ENCODE measurements at regions not wholly inside any gene's neighbourhood (a gene's known extent, or its start where the extent isn't known, plus 50 kb on each side); places are given as distances from the start of the nearest gene placed in this dataset.

DNA sequence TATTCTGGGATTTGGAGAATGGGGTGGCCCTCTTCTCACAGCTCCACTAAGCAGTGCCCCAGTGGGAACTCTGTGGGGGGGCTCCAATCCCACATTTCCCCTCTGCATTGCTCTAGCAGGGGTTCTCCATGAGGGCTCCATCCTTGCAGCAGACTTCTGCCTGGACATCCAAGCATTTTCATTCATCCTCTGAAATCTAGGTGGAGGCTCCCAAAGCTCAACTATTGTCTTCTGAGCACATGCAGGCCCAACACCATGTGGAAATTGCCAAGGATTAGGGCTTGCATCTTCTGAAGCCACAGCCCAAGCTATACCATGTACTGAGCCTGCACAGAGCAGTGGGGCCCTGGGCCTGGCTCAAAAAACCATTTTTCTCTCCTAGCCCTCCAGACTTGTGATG is 162.4 kb upstream of the CWC22 start:
- H3K27ac ChIP-seq: no peak overlapping the region
- TF ChIP-seq, protein P1, sequence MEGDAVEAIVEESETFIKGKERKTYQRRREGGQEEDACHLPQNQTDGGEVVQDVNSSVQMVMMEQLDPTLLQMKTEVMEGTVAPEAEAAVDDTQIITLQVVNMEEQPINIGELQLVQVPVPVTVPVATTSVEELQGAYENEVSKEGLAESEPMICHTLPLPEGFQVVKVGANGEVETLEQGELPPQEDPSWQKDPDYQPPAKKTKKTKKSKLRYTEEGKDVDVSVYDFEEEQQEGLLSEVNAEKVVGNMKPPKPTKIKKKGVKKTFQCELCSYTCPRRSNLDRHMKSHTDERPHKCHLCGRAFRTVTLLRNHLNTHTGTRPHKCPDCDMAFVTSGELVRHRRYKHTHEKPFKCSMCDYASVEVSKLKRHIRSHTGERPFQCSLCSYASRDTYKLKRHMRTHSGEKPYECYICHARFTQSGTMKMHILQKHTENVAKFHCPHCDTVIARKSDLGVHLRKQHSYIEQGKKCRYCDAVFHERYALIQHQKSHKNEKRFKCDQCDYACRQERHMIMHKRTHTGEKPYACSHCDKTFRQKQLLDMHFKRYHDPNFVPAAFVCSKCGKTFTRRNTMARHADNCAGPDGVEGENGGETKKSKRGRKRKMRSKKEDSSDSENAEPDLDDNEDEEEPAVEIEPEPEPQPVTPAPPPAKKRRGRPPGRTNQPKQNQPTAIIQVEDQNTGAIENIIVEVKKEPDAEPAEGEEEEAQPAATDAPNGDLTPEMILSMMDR (conservative IDR thresholded peaks at IDR 0.05; ENCODE audit: low read depth): no peak
- ChIA-PET CTCF (interaction anchor here (0.7 kb wide), 1 partner anchor 833 kb away, joined by 3 read pairs; no protein-coding TSS in a partner anchor), POLR2A (ENCODE audit: low non-redundant PET) (no interaction called here)
- DNase-seq (ENCODE audit: low spot score): no peak

DNA sequence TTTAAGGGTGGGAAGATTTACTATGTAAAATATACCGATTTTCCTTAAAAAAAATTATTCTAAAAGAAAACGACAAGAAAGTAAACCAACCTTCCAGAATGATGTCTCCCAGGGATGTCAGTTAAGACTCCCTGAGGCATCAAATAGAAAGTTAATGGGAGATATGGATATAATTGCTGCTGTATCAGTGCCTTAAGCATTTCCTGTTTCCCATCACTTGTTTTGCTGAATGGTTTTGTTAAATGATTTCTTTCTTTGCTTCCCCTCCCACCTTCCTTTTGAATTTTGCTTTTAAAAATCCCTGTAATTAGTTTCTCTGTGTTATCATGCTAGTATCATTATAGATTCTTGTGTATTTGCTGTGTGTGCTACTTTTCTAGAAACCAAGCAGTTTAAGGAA is 154.3 kb upstream of the CWC22 start:
- H3K27ac ChIP-seq: no peak overlapping the region
- no peak for DNase-seq (ENCODE audit: low spot score)
- ChIA-PET CTCF (no interaction called here), POLR2A (ENCODE audit: low non-redundant PET) (no interaction called here)
- TF ChIP-seq, protein P1 (conservative IDR thresholded peaks at IDR 0.05; ENCODE audit: low read depth): no peak

DNA sequence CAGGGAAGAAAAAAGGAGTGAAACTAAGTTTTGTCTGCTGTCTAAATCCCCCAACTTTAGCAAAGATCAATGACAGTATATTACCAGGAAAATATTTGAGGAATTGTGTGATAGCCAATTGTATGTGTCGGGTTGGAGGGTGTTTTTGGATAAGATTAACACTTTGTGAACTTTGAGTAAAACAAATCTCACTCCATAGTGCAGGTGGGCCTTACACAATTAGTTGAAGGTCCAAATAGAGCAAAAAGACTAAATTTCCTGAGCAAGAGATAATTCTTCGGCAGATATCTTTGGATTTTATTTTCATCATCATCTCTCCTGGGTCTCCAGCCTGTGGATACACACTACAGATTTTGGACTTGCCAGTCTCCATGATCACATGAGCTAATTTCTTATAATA is 152.8 kb upstream of the CWC22 start:
- CTCF ChIA-PET: no interaction called here
- DNase-seq (ENCODE audit: low spot score): no peak
- TF ChIP-seq, protein P1 (conservative IDR thresholded peaks at IDR 0.05; ENCODE audit: low read depth): no peak
- POLR2A ChIA-PET (ENCODE audit: low non-redundant PET): no interaction called here
- no peak overlapping the region for H3K27ac ChIP-seq

DNA sequence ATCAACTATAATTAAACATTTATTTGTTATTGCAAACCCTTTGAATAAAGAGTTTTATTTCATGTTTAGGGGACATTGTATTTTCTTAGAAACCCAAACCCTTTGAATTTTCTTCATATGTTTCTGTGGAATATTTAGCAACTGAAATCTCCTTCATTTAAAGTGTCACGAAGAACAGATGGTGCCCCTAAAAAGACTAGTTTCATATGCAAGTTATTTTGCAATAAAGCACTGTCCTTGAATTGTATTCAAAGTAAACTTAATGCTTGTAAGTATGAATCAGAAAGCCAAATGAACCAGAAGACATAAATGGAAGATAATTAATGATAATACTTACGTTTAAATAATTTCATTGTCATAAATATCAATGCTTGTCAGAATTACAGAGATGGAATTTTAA is 151.9 kb upstream of the CWC22 start:
- CTCF ChIA-PET: no interaction called here

DNA sequence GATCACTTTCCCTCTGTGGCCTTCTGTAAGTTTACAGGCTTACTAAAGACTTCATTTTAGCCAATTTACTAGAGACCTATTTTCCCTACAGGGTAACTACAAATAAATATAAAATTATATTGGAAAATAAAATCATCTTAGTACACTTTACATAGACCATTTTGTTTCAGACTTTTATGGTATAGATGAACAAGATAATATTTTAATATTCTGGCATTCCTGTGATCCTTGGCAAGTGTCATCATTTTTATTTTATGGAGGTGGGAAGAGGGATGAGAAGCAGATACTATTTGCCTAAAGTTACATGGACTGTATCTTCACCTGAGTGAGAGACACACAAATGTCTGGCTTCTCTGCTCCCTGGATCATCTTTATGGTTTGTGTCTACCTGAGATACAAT is 149.6 kb upstream of the CWC22 start:
- no peak for DNase-seq (ENCODE audit: low spot score)
- CTCF ChIA-PET: no interaction called here
- TF ChIP-seq, protein P1 (conservative IDR thresholded peaks at IDR 0.05; ENCODE audit: low read depth): no peak
- POLR2A ChIA-PET (ENCODE audit: low non-redundant PET): no interaction called here
- H3K27ac ChIP-seq: no peak overlapping the region

More for the DNA sequence above, 151.9 kb upstream of the CWC22 start:
- POLR2A ChIA-PET (ENCODE audit: low non-redundant PET): no interaction called here
- no peak for DNase-seq (ENCODE audit: low spot score)
- H3K27ac ChIP-seq: no peak overlapping the region
- TF ChIP-seq, protein P1 (conservative IDR thresholded peaks at IDR 0.05; ENCODE audit: low read depth): no peak

DNA sequence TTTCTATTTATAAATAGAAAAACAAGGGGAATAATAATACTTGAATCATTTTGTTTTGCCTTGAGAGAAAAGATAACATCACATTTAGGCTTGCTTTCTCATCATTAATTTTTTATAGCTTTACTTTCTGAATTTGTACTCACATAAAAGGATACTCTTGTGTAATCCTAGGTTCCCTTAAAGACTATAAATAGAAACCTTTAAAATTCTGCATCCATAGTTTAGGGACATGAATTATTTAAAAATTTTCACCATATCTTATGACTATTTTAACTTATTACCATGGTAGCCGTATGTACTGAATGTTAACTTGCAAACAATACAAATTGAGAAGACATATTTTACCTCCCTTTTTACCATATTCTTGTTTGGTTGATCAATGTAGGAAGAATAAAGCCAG is 143.5 kb upstream of the CWC22 start:
- CTCF ChIA-PET: no interaction called here
- H3K27ac ChIP-seq: no peak overlapping the region
- TF ChIP-seq, protein P1 (conservative IDR thresholded peaks at IDR 0.05; ENCODE audit: low read depth): no peak
- no peak for DNase-seq (ENCODE audit: low spot score)
- POLR2A ChIA-PET (ENCODE audit: low non-redundant PET): no interaction called here

DNA sequence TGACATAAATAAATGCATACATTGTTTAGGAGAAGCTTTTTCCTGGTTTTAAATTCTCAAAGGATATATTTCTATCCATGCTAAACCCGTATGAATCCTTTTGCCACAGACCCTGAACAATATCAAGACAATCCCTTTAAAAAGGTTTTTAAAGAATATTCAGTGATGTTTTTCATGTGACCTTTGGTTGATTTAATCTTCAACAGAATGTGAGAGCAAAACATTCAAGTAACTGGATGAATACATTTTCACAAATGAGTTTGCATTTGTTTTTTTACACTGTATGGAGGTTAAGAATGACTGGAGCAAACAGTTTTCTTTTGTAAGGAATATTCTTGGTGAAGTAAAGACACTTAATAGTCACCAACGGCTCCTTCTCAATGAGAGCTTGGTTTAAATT is 139.4 kb upstream of the CWC22 start:
- TF ChIP-seq, protein P1 (conservative IDR thresholded peaks at IDR 0.05; ENCODE audit: low read depth): no peak
- ChIA-PET POLR2A (ENCODE audit: low non-redundant PET) (no interaction called here), CTCF (no interaction called here)

More for the DNA sequence above, 139.4 kb upstream of the CWC22 start:
- DNase-seq (ENCODE audit: low spot score): no peak
- H3K27ac ChIP-seq: no peak overlapping the region
